Neural cell (in vitro differentiated cells): ENCODE measurements at regions not wholly inside any gene's neighbourhood (a gene's known extent, or its start where the extent isn't known, plus 50 kb on each side); places are given as distances from the start of the nearest gene placed in this dataset.

Experiments
- H2AFZ ChIP-seq: fragments of 200-600, 300-800 bp; sonication (generic), shearing (Covaris generic); 2 replicates; pipeline ENCODE4 v1.6.0; 2014; ENCODE audit warnings: low read depth, mild to moderate bottlenecking, antibody characterized with exemption, low read length, moderate library complexity
- H3F3A ChIP-seq: fragments of 200-600 bp; shearing (Covaris generic); 2 replicates; pipeline ENCODE4 v1.6.1; 2016; ENCODE audit warnings: mild to moderate bottlenecking, moderate library complexity, mixed read lengths, antibody characterized with exemption, low read length; ENCODE audit not compliant: insufficient read depth, poor library complexity, severe bottlenecking
- H3K27ac ChIP-seq: fragments of 200-600, 300-800 bp; sonication (generic), shearing (Covaris generic); 2 replicates; pipeline ENCODE4 v1.5.1; 2014; ENCODE audit warnings: mild to moderate bottlenecking, low read length, moderate library complexity
- H3K27me3 ChIP-seq: fragments of 300-800, 200-600 bp; sonication (generic), shearing (Covaris generic); 2 replicates; pipeline ENCODE4 v1.6.0; 2014; ENCODE audit warnings: mild to moderate bottlenecking, low read depth, low read length, moderate library complexity; ENCODE audit not compliant: insufficient read depth
- H3K36me3 ChIP-seq: fragments of 300-800, 200-600 bp; sonication (generic), shearing (Covaris generic); 2 replicates; pipeline ENCODE4 v1.5.1; 2014; ENCODE audit warnings: mild to moderate bottlenecking, antibody characterized with exemption, low read length, moderate library complexity; ENCODE audit not compliant: insufficient read depth
- H3K4me2 ChIP-seq: fragments of 300-800, 200-600 bp; sonication (generic), shearing (Covaris generic); 2 replicates; pipeline ENCODE4 v1.6.0; 2014; ENCODE audit warnings: mild to moderate bottlenecking, low read length
- H3K4me3 ChIP-seq: fragments of 300-800, 200-600 bp; sonication (generic), shearing (Covaris generic); 2 replicates; pipeline ENCODE4 v1.5.1; 2014; ENCODE audit warnings: mild to moderate bottlenecking, low read length, moderate library complexity
- H3K79me2 ChIP-seq: fragments of 200-600 bp; shearing (Covaris generic); replicated peaks from 2 replicates; pipeline ENCODE4 v1.6.0; 2014; ENCODE audit warnings: mild to moderate bottlenecking, low read length, moderate library complexity; ENCODE audit not compliant: insufficient read depth
- H3K9ac ChIP-seq: fragments of 300-800, 200-600 bp; sonication (generic), shearing (Covaris generic); 2 replicates; pipeline ENCODE4 v1.6.1; 2016; ENCODE audit warnings: mild to moderate bottlenecking, low read length, mixed read lengths
- H3K9me2 ChIP-seq: fragments of 200-600 bp; shearing (Covaris generic); 2 replicates; pipeline ENCODE4 v1.6.1; 2016; ENCODE audit warnings: mild to moderate bottlenecking, low read length, mixed read lengths; ENCODE audit not compliant: insufficient read depth
- H3K9me3 ChIP-seq: fragments of 200-600, 300-800 bp; sonication (generic), shearing (Covaris generic); 2 replicates; pipeline ENCODE4 v1.6.1; 2016; ENCODE audit warnings: mild to moderate bottlenecking, mixed run types, low read length, moderate library complexity, mixed read lengths
- H4K20me1 ChIP-seq: fragments of 200-600 bp; shearing (Covaris generic); 2 replicates; pipeline ENCODE4 v1.6.1; 2016; ENCODE audit warnings: mild to moderate bottlenecking, mixed run types; ENCODE audit not compliant: insufficient read depth
- EP300 ChIP-seq: fragments of 450-650 bp; conservative IDR thresholded peaks from 2 replicates; pipeline ENCODE4 v1.6.1; 2014; ENCODE audit warnings: antibody characterized with exemption, mild to moderate bottlenecking, moderate library complexity; ENCODE audit not compliant: poor library complexity, severe bottlenecking
- EZH2 ChIP-seq: fragments of 200-600, 300-800 bp; shearing (Covaris generic), sonication (generic); IDR thresholded peaks from 2 replicates; pipeline ENCODE4 v1.6.1; 2014; ENCODE audit warnings: antibody characterized with exemption, low read length, borderline replicate concordance, mild to moderate bottlenecking; ENCODE audit not compliant: insufficient read depth, poor library complexity, severe bottlenecking
- MXI1 ChIP-seq: fragments of 450-650 bp; conservative IDR thresholded peaks from 2 replicates; pipeline ENCODE4 v1.6.1; 2014; ENCODE audit warnings: antibody characterized with exemption, mild to moderate bottlenecking; ENCODE audit not compliant: poor library complexity, severe bottlenecking
- POLR2AphosphoS5 ChIP-seq: IDR thresholded peaks from 2 replicates; pipeline ENCODE4 v1.6.1; 2012
- RAD21 ChIP-seq: fragments of 450-650 bp; conservative IDR thresholded peaks from 2 replicates; pipeline ENCODE4 v1.6.1; 2014; ENCODE audit warnings: antibody characterized with exemption, mild to moderate bottlenecking, moderate library complexity
- SMC3 ChIP-seq: fragments of 450-650 bp; conservative IDR thresholded peaks from 2 replicates; pipeline ENCODE4 v1.6.1; 2014; ENCODE audit warnings: antibody characterized with exemption, mild to moderate bottlenecking, moderate library complexity; ENCODE audit not compliant: poor library complexity
- TAF1 ChIP-seq: IDR thresholded peaks from 2 replicates; pipeline ENCODE4 v1.6.1; 2012; ENCODE audit warnings: low read depth
- TF ChIP-seq, protein P1 (sequence below): IDR thresholded peaks from 2 replicates; pipeline ENCODE4 v1.6.1; 2012; ENCODE audit warnings: borderline replicate concordance
- TF ChIP-seq, protein P2 (sequence below): fragments of 450-650 bp; IDR thresholded peaks from 2 replicates; pipeline ENCODE4 v1.5.1; 2014; ENCODE audit warnings: antibody characterized with exemption, mild to moderate bottlenecking, moderate library complexity; ENCODE audit not compliant: poor library complexity, severe bottlenecking

DNA sequence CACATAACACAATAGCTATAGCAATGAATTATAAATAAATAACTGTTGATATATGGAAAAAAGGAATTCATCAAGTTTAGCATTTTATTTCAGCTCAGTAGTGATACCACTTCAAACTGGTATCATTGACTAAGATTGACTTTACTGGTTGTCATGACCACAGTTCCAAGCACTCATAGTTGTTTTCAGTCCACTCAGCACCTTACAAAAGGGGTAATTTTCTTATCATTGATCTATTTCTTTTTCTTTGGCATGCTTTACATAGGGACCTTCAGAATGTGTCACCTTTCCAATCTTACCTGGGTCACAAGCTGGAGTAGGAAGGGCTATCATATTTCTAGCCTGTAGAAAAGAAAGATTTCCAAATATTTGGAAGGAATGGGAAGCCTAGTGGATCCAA lies 275.5 kb upstream of the TMEM229A start:
- no peaks in the 10 kb centered on the region for H3K79me2 ChIP-seq
- H3K9me2 ChIP-seq: no peaks in the 10 kb centered on the region
- TF ChIP-seq RAD21: no peak
- TF ChIP-seq EZH2: no peak
- TF ChIP-seq SMC3: no peak
- peak; percentile 68 for TF ChIP-seq POLR2AphosphoS5
- peak; percentile 65 for TF ChIP-seq EP300

DNA sequence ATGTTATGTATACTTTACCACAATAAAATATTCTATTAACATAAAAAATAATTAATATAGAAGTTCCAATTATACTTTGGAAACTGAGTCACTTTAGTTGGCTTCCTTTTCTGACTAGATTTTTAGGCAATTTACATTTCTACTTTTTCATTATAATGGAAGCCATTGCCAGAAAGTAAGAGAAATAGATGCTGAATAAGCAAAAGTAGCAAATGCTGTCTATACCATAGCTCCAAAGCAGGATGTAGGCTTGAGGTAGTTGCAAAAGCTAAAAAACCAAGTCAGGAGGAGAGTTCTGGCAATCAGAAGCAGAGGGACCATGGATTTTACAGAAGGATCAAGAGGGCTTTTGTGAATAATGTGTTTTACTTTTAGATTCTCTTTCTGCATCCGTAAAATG lies 262.4 kb upstream of the TMEM229A start:
- TF ChIP-seq POLR2AphosphoS5: no peak
- TF ChIP-seq, protein P1, sequence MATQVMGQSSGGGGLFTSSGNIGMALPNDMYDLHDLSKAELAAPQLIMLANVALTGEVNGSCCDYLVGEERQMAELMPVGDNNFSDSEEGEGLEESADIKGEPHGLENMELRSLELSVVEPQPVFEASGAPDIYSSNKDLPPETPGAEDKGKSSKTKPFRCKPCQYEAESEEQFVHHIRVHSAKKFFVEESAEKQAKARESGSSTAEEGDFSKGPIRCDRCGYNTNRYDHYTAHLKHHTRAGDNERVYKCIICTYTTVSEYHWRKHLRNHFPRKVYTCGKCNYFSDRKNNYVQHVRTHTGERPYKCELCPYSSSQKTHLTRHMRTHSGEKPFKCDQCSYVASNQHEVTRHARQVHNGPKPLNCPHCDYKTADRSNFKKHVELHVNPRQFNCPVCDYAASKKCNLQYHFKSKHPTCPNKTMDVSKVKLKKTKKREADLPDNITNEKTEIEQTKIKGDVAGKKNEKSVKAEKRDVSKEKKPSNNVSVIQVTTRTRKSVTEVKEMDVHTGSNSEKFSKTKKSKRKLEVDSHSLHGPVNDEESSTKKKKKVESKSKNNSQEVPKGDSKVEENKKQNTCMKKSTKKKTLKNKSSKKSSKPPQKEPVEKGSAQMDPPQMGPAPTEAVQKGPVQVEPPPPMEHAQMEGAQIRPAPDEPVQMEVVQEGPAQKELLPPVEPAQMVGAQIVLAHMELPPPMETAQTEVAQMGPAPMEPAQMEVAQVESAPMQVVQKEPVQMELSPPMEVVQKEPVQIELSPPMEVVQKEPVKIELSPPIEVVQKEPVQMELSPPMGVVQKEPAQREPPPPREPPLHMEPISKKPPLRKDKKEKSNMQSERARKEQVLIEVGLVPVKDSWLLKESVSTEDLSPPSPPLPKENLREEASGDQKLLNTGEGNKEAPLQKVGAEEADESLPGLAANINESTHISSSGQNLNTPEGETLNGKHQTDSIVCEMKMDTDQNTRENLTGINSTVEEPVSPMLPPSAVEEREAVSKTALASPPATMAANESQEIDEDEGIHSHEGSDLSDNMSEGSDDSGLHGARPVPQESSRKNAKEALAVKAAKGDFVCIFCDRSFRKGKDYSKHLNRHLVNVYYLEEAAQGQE: no peak
- no peak for TF ChIP-seq EZH2
- no peak for TF ChIP-seq SMC3
- TF ChIP-seq MXI1: no peak
- no peak for TF ChIP-seq RAD21
- no peak for TF ChIP-seq EP300
- TF ChIP-seq TAF1: no peak
- TF ChIP-seq, protein P2, sequence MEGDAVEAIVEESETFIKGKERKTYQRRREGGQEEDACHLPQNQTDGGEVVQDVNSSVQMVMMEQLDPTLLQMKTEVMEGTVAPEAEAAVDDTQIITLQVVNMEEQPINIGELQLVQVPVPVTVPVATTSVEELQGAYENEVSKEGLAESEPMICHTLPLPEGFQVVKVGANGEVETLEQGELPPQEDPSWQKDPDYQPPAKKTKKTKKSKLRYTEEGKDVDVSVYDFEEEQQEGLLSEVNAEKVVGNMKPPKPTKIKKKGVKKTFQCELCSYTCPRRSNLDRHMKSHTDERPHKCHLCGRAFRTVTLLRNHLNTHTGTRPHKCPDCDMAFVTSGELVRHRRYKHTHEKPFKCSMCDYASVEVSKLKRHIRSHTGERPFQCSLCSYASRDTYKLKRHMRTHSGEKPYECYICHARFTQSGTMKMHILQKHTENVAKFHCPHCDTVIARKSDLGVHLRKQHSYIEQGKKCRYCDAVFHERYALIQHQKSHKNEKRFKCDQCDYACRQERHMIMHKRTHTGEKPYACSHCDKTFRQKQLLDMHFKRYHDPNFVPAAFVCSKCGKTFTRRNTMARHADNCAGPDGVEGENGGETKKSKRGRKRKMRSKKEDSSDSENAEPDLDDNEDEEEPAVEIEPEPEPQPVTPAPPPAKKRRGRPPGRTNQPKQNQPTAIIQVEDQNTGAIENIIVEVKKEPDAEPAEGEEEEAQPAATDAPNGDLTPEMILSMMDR: no peak
- no peaks in the 10 kb centered on the region for H3F3A ChIP-seq
- H4K20me1 ChIP-seq: no peaks in the 10 kb centered on the region
- H3K9me3 ChIP-seq: peaks cover 3% of the 10 kb centered on the region
- no peak overlapping the region for H3K27ac ChIP-seq
- H3K79me2 ChIP-seq: no peaks in the 10 kb centered on the region
- no peaks in the 10 kb centered on the region for H3K27me3 ChIP-seq
- H3K9ac ChIP-seq: no peak overlapping the region
- H3K9me2 ChIP-seq: no peaks in the 10 kb centered on the region
- no peaks in the 10 kb centered on the region for H3K36me3 ChIP-seq
- no peak overlapping the region for H3K4me2 ChIP-seq
- no peak overlapping the region for H3K4me3 ChIP-seq
- no peak overlapping the region for H2AFZ ChIP-seq

More for the DNA sequence above, 275.5 kb upstream of the TMEM229A start:
- Histone ChIP-seq H4K20me1 (no peaks in the 10 kb centered on the region), H3F3A (no peaks in the 10 kb centered on the region), H3K9ac (no peak overlapping the region), H3K27me3 (no peaks in the 10 kb centered on the region), H3K27ac (no peak overlapping the region), H3K4me3 (no peak overlapping the region), H3K36me3 (no peaks in the 10 kb centered on the region), H3K4me2 (no peak overlapping the region), H2AFZ (no peak overlapping the region), H3K9me3 (no peaks in the 10 kb centered on the region)

DNA sequence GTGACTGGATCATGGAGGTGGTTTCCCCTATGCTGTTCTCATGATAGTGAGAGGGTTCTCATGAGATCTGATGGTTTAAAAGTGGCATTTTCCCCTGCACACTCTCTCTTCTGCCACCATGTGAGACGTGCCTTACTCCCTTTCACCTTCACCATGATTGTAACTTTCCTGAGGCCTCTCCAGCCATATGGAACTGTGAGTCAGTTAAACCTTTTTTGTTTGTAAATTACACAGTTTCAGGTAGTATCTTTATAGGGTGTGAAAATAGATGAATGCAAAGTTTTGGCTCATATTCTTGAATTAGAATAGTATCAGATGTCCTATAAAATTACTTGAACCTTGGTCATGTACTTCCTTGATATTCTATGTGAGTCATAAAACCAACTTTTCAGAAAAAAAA lies 252.1 kb upstream of the TMEM229A start:
- no peaks in the 10 kb centered on the region for H3K79me2 ChIP-seq
- H3K9me3 ChIP-seq: no peaks in the 10 kb centered on the region
- TF ChIP-seq, protein P1: no peak
- no peak for TF ChIP-seq RAD21
- TF ChIP-seq EP300: no peak
- TF ChIP-seq EZH2: no peak
- no peaks in the 10 kb centered on the region for H3K36me3 ChIP-seq
- no peak overlapping the region for H3K9ac ChIP-seq
- no peaks in the 10 kb centered on the region for H3F3A ChIP-seq
- H3K9me2 ChIP-seq: no peaks in the 10 kb centered on the region
- H3K27me3 ChIP-seq: no peaks in the 10 kb centered on the region
- no peak overlapping the region for H3K4me2 ChIP-seq
- H3K27ac ChIP-seq: no peak overlapping the region
- H2AFZ ChIP-seq: no peak overlapping the region
- H3K4me3 ChIP-seq: no peak overlapping the region
- H4K20me1 ChIP-seq: no peaks in the 10 kb centered on the region
